ENCODE measurements at regions not wholly inside any gene's neighbourhood (a gene's known extent, or its start where the extent isn't known, plus 50 kb on each side); places are given as distances from the start of the nearest gene placed in this dataset.

DNA sequence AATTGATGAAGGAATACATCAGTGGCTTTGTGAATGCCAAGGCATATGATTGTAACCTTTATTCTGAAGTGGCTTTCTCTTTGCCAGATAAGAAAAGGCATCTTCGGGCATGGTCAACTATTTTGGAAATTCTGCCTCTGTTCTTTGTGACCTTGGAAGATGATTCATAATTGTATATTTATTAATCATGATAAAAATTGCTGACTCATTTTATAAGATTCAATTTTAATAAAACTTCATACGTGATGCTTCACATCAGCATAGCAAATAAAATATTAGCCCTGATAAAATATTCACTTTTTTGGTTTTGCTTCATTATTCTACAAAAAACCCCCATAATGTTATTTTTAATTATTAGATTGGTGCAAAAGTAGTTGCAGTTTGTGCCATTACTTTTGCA is 200.5 kb downstream of the MACC1 start:
- Histone ChIP-seq H2BK120ac (replicated peaks; ENCODE audit: low read depth, low read length) (no peak overlapping the region), H2AFZ (ENCODE audit: low read length) (no peak overlapping the region), H3K4me2 (ENCODE audit: insufficient read depth in 1 of 2, low read depth in 2 of 2, low read length in 2 of 2) (no peak overlapping the region), H4K91ac (replicated peaks; ENCODE audit: insufficient read length, low read length) (no peak overlapping the region), H3K23me2 (ENCODE audit: low read depth, low read length) (no peaks in the 10 kb centered on the region), H3K23ac (ENCODE audit: insufficient read length) (no peak overlapping the region), H3K4me3 (ENCODE audit: extremely low read depth in 1 of 4, insufficient read depth in 2 of 4, low read depth in 3 of 4, low read length in 4 of 4) (no peak overlapping the region), H3K4me1 (replicated peaks in 1 of 4; ENCODE audit: control insufficient read depth in 3 of 4, insufficient read depth in 4 of 4, low read length in 3 of 4) (peaks cover 3 to 21% (median 10%) of the 10 kb centered on the region in 4 experiments; a peak in 6 of 7 replicates), H3K9ac (replicated peaks in 1 of 4; ENCODE audit: extremely low read depth in 1 of 4, low read depth in 3 of 4, low read length in 3 of 4) (no peak overlapping the region), H3K27me3 (replicated peaks in 1 of 4; ENCODE audit: control insufficient read depth in 3 of 4, extremely low read depth in 1 of 4, insufficient read depth in 3 of 4, low read length in 3 of 4) (no peaks in the 10 kb centered on the region), H2BK12ac (ENCODE audit: low read depth, low read length) (no peak overlapping the region), H2BK5ac (ENCODE audit: low read depth, low read length) (no peak overlapping the region), H3K27ac (ENCODE audit: low read depth, low read length) (no peak overlapping the region), H2BK20ac (ENCODE audit: low read length) (no peak overlapping the region), H3K79me2 (ENCODE audit: control insufficient read depth in 1 of 2, insufficient read depth in 2 of 2, low read length in 2 of 2) (peaks cover 0 to 3% of the 10 kb centered on the region in 2 experiments; a peak in 2 of 4 replicates), H3K79me1 (ENCODE audit: low read depth, low read length) (no peaks in the 10 kb centered on the region), H2BK15ac (ENCODE audit: low read length) (no peak overlapping the region), H3K4ac (replicated peaks; ENCODE audit: insufficient read length, low read depth, low read length) (no peak overlapping the region), H3K18ac (ENCODE audit: extremely low read depth, low read length) (no peak overlapping the region), H3K56ac (replicated peaks; ENCODE audit: insufficient read length, low read depth, low read length) (no peak overlapping the region), H3K14ac (ENCODE audit: insufficient read length) (no peak overlapping the region), H3K9me3 (ENCODE audit: insufficient read depth in 2 of 2, low read depth in 1 of 2, low read length in 1 of 2) (no peaks in the 10 kb centered on the region), H4K8ac (ENCODE audit: extremely low read depth, insufficient read depth, low read length) (no peak overlapping the region), H2AK5ac (ENCODE audit: low read depth, low read length) (no peak overlapping the region), H4K20me1 (replicated peaks in 1 of 2; ENCODE audit: control insufficient read depth in 1 of 2, insufficient read depth in 2 of 2, low read length in 2 of 2) (no peaks in the 10 kb centered on the region), H4K5ac (ENCODE audit: insufficient read length, low read depth, low read length) (no peak overlapping the region), H3K36me3 (ENCODE audit: control insufficient read depth in 2 of 4, insufficient read depth in 4 of 4, low read length in 3 of 4) (peaks cover 0 to under 1% (median 0%) of the 10 kb centered on the region in 4 experiments; a peak in 1 of 8 replicates)
- ChIA-PET CTCF (ENCODE audit: partially characterized antibody) (interaction anchor here (0.8 to 1.6 kb wide), 3 partner anchors 10 to 269 kb away, joined by 3 to 4 read pairs (median 3); no protein-coding TSS in a partner anchor), POLR2A (ENCODE audit: partially characterized antibody) (interaction anchor here (0.8 kb wide), 2 partner anchors 9 to 106 kb away, joined by 3 read pairs; no protein-coding TSS in a partner anchor)
- FAIRE-seq (no peak), DNase-seq (ENCODE audit: low read depth in 1 of 2, low spot score in 2 of 2) (no peak)
- TF ChIP-seq MAFK (IDR thresholded peaks at IDR 0.05; ENCODE audit: low read depth, low read length) (peak; percentile 16; the same call in 1 of the 2 replicates), FOSL1 (IDR thresholded peaks at IDR 0.05; ENCODE audit: insufficient read depth, low read depth, low read length) (no peak)
- WGBS, 2 experiments (ENCODE audit: extremely low coverage in 1 of 2, insufficient coverage in 1 of 2, insufficient read length in 1 of 2, insufficient replicate concordance in 2 of 2, low coverage in 1 of 2, low lambda C conversion rate in 2 of 2, missing lambda C conversion rate in 1 of 2): 83% methylated on average over 2 of the region's 2 CpGs; no CpG with 5 or more reads in 1 of the 2 experiments

All from H1 (cell line).